ENCODE measurements at regions not wholly inside any gene's neighbourhood (a gene's known extent, or its start where the extent isn't known, plus 50 kb on each side); places are given as distances from the start of the nearest gene placed in this dataset.
A peak's percentile ranks its signal among the peaks of the same experiment; 100 is the strongest.
"Not testable (repeated sequence)": the region's sequence is repeated elsewhere in the genome, so short reads cannot be mapped to it uniquely, and the experiment has no call there.

- peak in 1 of 2 donors; percentile 14 for DNase-seq (ENCODE audit: low read depth in 2 of 2, low spot score in 1 of 2)
These were observed 53.9 kb downstream of the OTOR start for GRCh38 chr20:16801919-16802651.

- no peak for DNase-seq (ENCODE audit: low read depth in 2 of 2, low spot score in 1 of 2)
These were observed 54.4 kb downstream of the OTOR start for GRCh38 chr20:16802652-16802935.

- DNase-seq (ENCODE audit: low read depth in 2 of 2, low spot score in 1 of 2) = no peak
These were observed 56.0 kb downstream of the OTOR start for GRCh38 chr20:16803965-16804792.

GRCh38 chr20:16804793-16805187 is 56.6 kb downstream of the OTOR start:
- no peak for DNase-seq (ENCODE audit: low read depth in 2 of 2, low spot score in 1 of 2)

- no peak for DNase-seq (ENCODE audit: low read depth in 2 of 2, low spot score in 1 of 2)
These were observed 57.9 kb downstream of the OTOR start for GRCh38 chr20:16806061-16806460.

GRCh38 chr20:16806886-16807285 is 58.7 kb downstream of the OTOR start:
- no peak for DNase-seq (ENCODE audit: low read depth in 2 of 2, low spot score in 1 of 2)

- no peak for DNase-seq (ENCODE audit: low read depth in 2 of 2, low spot score in 1 of 2)
These were observed 60.6 kb downstream of the OTOR start for GRCh38 chr20:16808796-16809195.

GRCh38 chr20:16810216-16810615 is 62.1 kb downstream of the OTOR start:
- no peak for DNase-seq (ENCODE audit: low read depth in 2 of 2, low spot score in 1 of 2)

- DNase-seq (ENCODE audit: low read depth in 2 of 2, low spot score in 1 of 2) = no peak
These were observed 68.0 kb downstream of the OTOR start for GRCh38 chr20:16816192-16816591.

- DNase-seq (ENCODE audit: low read depth in 2 of 2, low spot score in 1 of 2) = no peak
These were observed 71.3 kb downstream of the OTOR start for GRCh38 chr20:16819483-16819882.

- DNase-seq (ENCODE audit: low read depth in 2 of 2, low spot score in 1 of 2) = no peak
These were observed 73.3 kb downstream of the OTOR start for GRCh38 chr20:16821211-16822089.

- DNase-seq (ENCODE audit: low read depth in 2 of 2, low spot score in 1 of 2) = no peak
These were observed 76.5 kb downstream of the OTOR start for GRCh38 chr20:16824664-16825063.

GRCh38 chr20:16828666-16829305 is 80.6 kb downstream of the OTOR start:
- DNase-seq (ENCODE audit: low read depth in 2 of 2, low spot score in 1 of 2) = no peak

- not testable (repeated sequence) for DNase-seq (ENCODE audit: low read depth in 2 of 2, low spot score in 1 of 2)
These were observed 87.5 kb downstream of the OTOR start for GRCh38 chr20:16835690-16836089.

GRCh38 chr20:16842486-16843120 is 94.4 kb downstream of the OTOR start:
- no peak for DNase-seq (ENCODE audit: low read depth in 2 of 2, low spot score in 1 of 2)

- no peak for DNase-seq (ENCODE audit: low read depth in 2 of 2, low spot score in 1 of 2)
These were observed 96.2 kb downstream of the OTOR start for GRCh38 chr20:16844406-16844805.

GRCh38 chr20:16846006-16846405 is 97.8 kb downstream of the OTOR start:
- DNase-seq (ENCODE audit: low read depth in 2 of 2, low spot score in 1 of 2) = no peak

- no peak for DNase-seq (ENCODE audit: low read depth in 2 of 2, low spot score in 1 of 2)
These were observed 99.9 kb downstream of the OTOR start for GRCh38 chr20:16848061-16848460.

- DNase-seq (ENCODE audit: low read depth in 2 of 2, low spot score in 1 of 2) = no peak
These were observed 100.4 kb downstream of the OTOR start for GRCh38 chr20:16848526-16848925.

GRCh38 chr20:16860914-16861313 is 112.8 kb downstream of the OTOR start:
- DNase-seq (ENCODE audit: low read depth in 2 of 2, low spot score in 1 of 2) = no peak

GRCh38 chr20:16861708-16862107 is 113.5 kb downstream of the OTOR start:
- no peak for DNase-seq (ENCODE audit: low read depth in 2 of 2, low spot score in 1 of 2)
